ENCODE measurements at regions not wholly inside any gene's neighbourhood (a gene's known extent, or its start where the extent isn't known, plus 50 kb on each side); places are given as distances from the start of the nearest gene placed in this dataset.

GRCh38 chr10:89915968-89916367 is 214.6 kb downstream of the KIF20B start:
- H3K4me1 ChIP-seq = no peaks in the 10 kb centered on the region
- no peaks in the 10 kb centered on the region for H3K27me3 ChIP-seq
- no peak overlapping the region for H3K4me3 ChIP-seq
- H3K27ac ChIP-seq = no peak overlapping the region
- H3K36me3 ChIP-seq = no peaks in the 10 kb centered on the region
- intact Hi-C loops (cut with DNase I) = no loop called here
- no peak for TF ChIP-seq CTCF (IDR thresholded peaks at IDR 0.05)
- H3K9me3 ChIP-seq = no peaks in the 10 kb centered on the region
- ATAC-seq (no peak), DNase-seq (no peak)

DNA sequence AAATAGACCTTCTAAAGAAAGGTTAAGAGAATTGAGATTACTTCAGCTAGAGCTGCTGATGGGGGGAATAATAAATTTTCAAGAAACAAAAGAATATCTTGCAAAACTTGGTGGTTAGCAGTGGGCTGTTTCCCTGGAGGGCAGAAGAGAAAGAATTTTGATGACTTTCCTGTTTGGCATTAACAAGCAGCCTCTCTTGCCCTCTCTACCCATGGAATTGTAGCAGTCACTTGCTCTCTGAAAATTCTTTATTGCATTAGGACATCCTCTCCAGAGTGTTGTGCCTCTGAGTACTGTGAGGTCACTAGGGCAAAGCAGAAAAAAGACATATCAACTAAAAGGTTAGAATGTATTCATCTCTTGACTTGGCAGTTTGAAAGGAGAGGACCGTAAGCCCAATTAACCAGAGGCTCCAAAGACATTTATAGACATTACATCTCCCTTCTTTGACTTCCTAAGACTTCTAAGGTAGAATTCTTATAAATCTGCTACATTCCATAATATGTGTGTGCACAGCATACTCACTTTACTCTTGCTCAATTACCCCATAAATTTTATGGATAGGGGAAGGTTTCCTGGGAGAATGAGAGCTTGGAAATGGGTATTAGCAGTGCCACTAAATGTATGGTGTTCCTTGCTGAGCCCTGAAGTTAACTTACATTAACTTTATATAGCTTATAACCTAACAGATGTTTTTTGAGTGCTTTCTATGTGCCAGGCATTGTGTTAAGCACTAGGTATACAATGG is 215.3 kb downstream of the KIF20B start:
- DNase-seq (no peak), ATAC-seq (no peak)
- intact Hi-C loops (cut with DNase I) = no loop called here
- no peaks in the 10 kb centered on the region for H3K27me3 ChIP-seq
- no peaks in the 10 kb centered on the region for H3K4me1 ChIP-seq
- no peak overlapping the region for H3K4me3 ChIP-seq
- no peaks in the 10 kb centered on the region for H3K9me3 ChIP-seq
- H3K36me3 ChIP-seq = no peaks in the 10 kb centered on the region
- no peak for TF ChIP-seq CTCF (IDR thresholded peaks at IDR 0.05)
- no peak overlapping the region for H3K27ac ChIP-seq

- intact Hi-C loops (cut with DNase I) = no loop called here
- no peaks in the 10 kb centered on the region for H3K4me1 ChIP-seq
- no peak for DNase-seq
Observed at GRCh38 chr10:89921403-89921802, 220.0 kb downstream of the KIF20B start.

DNA sequence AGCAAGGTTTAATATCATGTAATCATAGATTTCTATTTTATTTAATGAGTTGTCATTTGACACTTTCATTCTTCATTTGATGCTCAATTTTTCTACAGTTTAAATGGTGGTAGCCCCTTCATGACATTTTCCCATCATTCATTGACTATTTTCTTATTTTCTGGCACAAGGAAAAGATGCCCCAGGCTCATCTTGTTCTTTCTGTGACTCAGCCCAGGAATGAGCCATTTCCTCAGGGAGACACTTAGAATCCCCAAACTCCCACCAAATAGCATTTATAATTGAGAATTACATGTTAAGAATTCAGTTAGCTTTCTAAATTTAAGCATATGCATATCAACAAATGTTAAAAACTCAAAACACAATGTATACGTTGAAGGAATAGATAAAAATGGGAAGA is 222.3 kb downstream of the KIF20B start:
- no peak for DNase-seq

More at GRCh38 chr10:89921403-89921802, 220.0 kb downstream of the KIF20B start:
- H3K27me3 ChIP-seq = no peaks in the 10 kb centered on the region
- no peaks in the 10 kb centered on the region for H3K9me3 ChIP-seq
- H3K4me3 ChIP-seq = no peak overlapping the region
- H3K36me3 ChIP-seq = no peaks in the 10 kb centered on the region
- H3K27ac ChIP-seq = no peak overlapping the region
- no peak for ATAC-seq
- TF ChIP-seq CTCF (IDR thresholded peaks at IDR 0.05) = no peak

GRCh38 chr10:89924261-89924660 is 222.9 kb downstream of the KIF20B start:
- Histone ChIP-seq H3K9me3 (no peaks in the 10 kb centered on the region), H3K27me3 (no peaks in the 10 kb centered on the region), H3K4me3 (no peak overlapping the region), H3K4me1 (no peaks in the 10 kb centered on the region), H3K27ac (no peak overlapping the region), H3K36me3 (no peaks in the 10 kb centered on the region)
- intact Hi-C loops (cut with DNase I) = no loop called here
- no peak for ATAC-seq
- DNase-seq = no peak
- no peak for TF ChIP-seq CTCF (IDR thresholded peaks at IDR 0.05)

More for the DNA sequence above, 222.3 kb downstream of the KIF20B start:
- no peak overlapping the region for H3K4me3 ChIP-seq
- no peaks in the 10 kb centered on the region for H3K27me3 ChIP-seq
- no peaks in the 10 kb centered on the region for H3K36me3 ChIP-seq
- no peak for ATAC-seq
- H3K9me3 ChIP-seq = no peaks in the 10 kb centered on the region
- TF ChIP-seq CTCF (IDR thresholded peaks at IDR 0.05) = no peak
- no peaks in the 10 kb centered on the region for H3K4me1 ChIP-seq
- intact Hi-C loops (cut with DNase I) = no loop called here
- H3K27ac ChIP-seq = no peak overlapping the region

DNA sequence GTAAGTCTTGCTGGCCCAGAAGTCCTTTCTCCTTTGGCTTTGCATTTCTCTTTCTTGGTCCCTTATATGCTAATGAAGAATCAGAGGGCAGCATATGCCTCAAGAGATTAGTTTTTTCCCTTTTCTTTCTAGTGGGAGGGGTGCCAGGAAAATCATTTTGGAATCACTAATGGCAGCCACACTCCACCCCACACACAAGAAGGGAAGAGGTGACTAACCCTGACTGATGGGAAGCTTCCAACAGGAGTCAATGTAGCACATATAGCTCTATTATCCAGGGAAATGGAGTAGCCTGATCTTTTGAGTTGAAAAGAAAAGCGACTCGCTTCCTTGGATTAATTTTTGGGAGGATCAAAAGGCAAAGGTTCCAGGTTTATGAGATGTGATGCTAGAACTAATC is 225.3 kb downstream of the KIF20B start:
- ATAC-seq = no peak
- Histone ChIP-seq H3K27ac (no peak overlapping the region), H3K27me3 (no peaks in the 10 kb centered on the region), H3K9me3 (no peaks in the 10 kb centered on the region), H3K4me1 (no peaks in the 10 kb centered on the region), H3K36me3 (no peaks in the 10 kb centered on the region), H3K4me3 (no peak overlapping the region)
- intact Hi-C loops (cut with DNase I) = no loop called here
- DNase-seq = no peak
- TF ChIP-seq CTCF (IDR thresholded peaks at IDR 0.05) = no peak
